ENCODE measurements at regions not wholly inside any gene's neighbourhood (a gene's known extent, or its start where the extent isn't known, plus 50 kb on each side); places are given as distances from the start of the nearest gene placed in this dataset.

- Mint-ChIP-seq H3K9me3 (no peaks in the 10 kb centered on the region), H3K27ac (no peak overlapping the region), H3K4me3 (no peak overlapping the region)
These were observed 950.5 kb upstream of the INTU start for GRCh38 chr4:126682250-126682649.

GRCh38 chr4:126686491-126686890, 946.3 kb upstream of the INTU start:
- Mint-ChIP-seq H3K36me3 (ENCODE audit: low read depth) (no peaks in the 10 kb centered on the region), H3K27me3 (ENCODE audit: low read depth) (no peaks in the 10 kb centered on the region), H3K4me3 (no peak overlapping the region), H3K27ac (peak overlapping the region in 1 of 3 experiments; percentile 81), H3K9me3 (no peaks in the 10 kb centered on the region), H3K4me1 (peaks cover 21% of the 10 kb centered on the region)
- TF ChIP-seq, protein P1, sequence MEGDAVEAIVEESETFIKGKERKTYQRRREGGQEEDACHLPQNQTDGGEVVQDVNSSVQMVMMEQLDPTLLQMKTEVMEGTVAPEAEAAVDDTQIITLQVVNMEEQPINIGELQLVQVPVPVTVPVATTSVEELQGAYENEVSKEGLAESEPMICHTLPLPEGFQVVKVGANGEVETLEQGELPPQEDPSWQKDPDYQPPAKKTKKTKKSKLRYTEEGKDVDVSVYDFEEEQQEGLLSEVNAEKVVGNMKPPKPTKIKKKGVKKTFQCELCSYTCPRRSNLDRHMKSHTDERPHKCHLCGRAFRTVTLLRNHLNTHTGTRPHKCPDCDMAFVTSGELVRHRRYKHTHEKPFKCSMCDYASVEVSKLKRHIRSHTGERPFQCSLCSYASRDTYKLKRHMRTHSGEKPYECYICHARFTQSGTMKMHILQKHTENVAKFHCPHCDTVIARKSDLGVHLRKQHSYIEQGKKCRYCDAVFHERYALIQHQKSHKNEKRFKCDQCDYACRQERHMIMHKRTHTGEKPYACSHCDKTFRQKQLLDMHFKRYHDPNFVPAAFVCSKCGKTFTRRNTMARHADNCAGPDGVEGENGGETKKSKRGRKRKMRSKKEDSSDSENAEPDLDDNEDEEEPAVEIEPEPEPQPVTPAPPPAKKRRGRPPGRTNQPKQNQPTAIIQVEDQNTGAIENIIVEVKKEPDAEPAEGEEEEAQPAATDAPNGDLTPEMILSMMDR (IDR thresholded peaks at IDR 0.05; ENCODE audit: unreplicated experiment in 3 of 3), result no peak

More at GRCh38 chr4:126682250-126682649, 950.5 kb upstream of the INTU start:
- Mint-ChIP-seq H3K27me3 (ENCODE audit: low read depth) (no peaks in the 10 kb centered on the region), H3K4me1 (peaks cover 8% of the 10 kb centered on the region), H3K36me3 (ENCODE audit: low read depth) (no peaks in the 10 kb centered on the region)
- TF ChIP-seq, protein P1 (IDR thresholded peaks at IDR 0.05; ENCODE audit: unreplicated experiment in 3 of 3), result no peak

- Mint-ChIP-seq H3K36me3 (ENCODE audit: low read depth) (no peaks in the 10 kb centered on the region), H3K27ac (peak overlapping the region in 2 of 3 experiments; percentile 41 to 79), H3K27me3 (ENCODE audit: low read depth) (no peaks in the 10 kb centered on the region), H3K9me3 (no peaks in the 10 kb centered on the region), H3K4me3 (no peak overlapping the region), H3K4me1 (peaks cover 21% of the 10 kb centered on the region)
- TF ChIP-seq, protein P1 (IDR thresholded peaks at IDR 0.05; ENCODE audit: unreplicated experiment in 3 of 3), result no peak
These were observed 945.0 kb upstream of the INTU start for GRCh38 chr4:126687655-126688358.

DNA sequence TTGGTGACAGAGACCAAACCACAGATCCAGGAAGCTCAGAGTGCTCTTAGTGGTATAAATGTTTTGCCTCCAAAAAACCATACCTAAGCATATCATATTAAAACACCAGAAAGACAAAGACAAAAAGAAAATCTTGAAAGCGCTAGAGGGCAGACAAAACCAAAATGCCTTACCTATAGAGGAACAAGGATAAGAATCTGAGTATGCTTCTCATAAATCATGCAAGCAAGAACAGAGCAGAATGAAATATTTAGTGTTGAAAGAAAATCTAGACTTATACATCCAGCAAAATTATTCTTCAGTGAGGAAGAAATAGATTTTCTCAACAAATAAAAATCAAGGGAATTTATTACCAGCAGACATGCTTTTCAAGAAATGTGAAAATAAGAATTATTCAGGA, 941.0 kb upstream of the INTU start:
- Mint-ChIP-seq H3K4me3 (no peak overlapping the region), H3K9me3 (no peaks in the 10 kb centered on the region), H3K27me3 (ENCODE audit: low read depth) (no peaks in the 10 kb centered on the region), H3K27ac (no peak overlapping the region), H3K36me3 (ENCODE audit: low read depth) (no peaks in the 10 kb centered on the region), H3K4me1 (peaks cover 13% of the 10 kb centered on the region)
- TF ChIP-seq, protein P1 (IDR thresholded peaks at IDR 0.05; ENCODE audit: unreplicated experiment in 3 of 3), result no peak

DNA sequence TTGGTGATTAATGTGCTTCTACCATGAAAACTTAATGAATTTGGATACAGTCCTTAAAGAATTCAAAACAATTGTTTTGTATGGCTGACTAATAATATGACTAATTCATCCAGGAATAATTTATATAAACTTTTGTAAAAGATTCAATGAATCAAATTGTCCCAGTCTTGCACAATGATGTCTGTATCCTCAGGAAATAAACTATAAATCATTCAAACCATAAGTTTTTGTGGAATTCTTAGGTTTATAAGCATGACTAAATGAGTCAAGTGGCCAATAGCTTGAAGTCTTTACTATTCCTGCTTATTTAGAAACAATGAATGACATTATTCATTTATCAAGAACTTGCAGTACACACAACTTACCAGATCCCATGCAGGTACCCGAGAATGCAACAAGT, 935.0 kb upstream of the INTU start:
- no peaks in the 10 kb centered on the region for H3K27me3 Mint-ChIP-seq (ENCODE audit: low read depth)
- H3K36me3 Mint-ChIP-seq (ENCODE audit: low read depth), result no peaks in the 10 kb centered on the region
- H3K4me1 Mint-ChIP-seq, result no peaks in the 10 kb centered on the region
- H3K27ac Mint-ChIP-seq, result no peak overlapping the region
- TF ChIP-seq, protein P1 (IDR thresholded peaks at IDR 0.05; ENCODE audit: unreplicated experiment in 3 of 3), result no peak
- H3K4me3 Mint-ChIP-seq, result no peak overlapping the region
- H3K9me3 Mint-ChIP-seq, result no peaks in the 10 kb centered on the region

- no peaks in the 10 kb centered on the region for H3K9me3 Mint-ChIP-seq
- H3K4me3 Mint-ChIP-seq, result no peak overlapping the region
- no peaks in the 10 kb centered on the region for H3K27me3 Mint-ChIP-seq (ENCODE audit: low read depth)
- TF ChIP-seq, protein P1 (IDR thresholded peaks at IDR 0.05; ENCODE audit: unreplicated experiment in 3 of 3), result no peak
- no peaks in the 10 kb centered on the region for H3K4me1 Mint-ChIP-seq
- no peak overlapping the region for H3K27ac Mint-ChIP-seq
- no peaks in the 10 kb centered on the region for H3K36me3 Mint-ChIP-seq (ENCODE audit: low read depth)
These were observed 934.5 kb upstream of the INTU start for GRCh38 chr4:126698224-126698623.

All from nephron (organoid).